ENCODE measurements at regions not wholly inside any gene's neighbourhood (a gene's known extent, or its start where the extent isn't known, plus 50 kb on each side); places are given as distances from the start of the nearest gene placed in this dataset.

GRCh38 chr14:26729851-26730250, 132.0 kb upstream of the NOVA1 start:
- Histone ChIP-seq H3K4me3 (no peak overlapping the region), H3K4me1 (no peaks in the 10 kb centered on the region), H3K27ac (no peak overlapping the region), H3K36me3 (no peaks in the 10 kb centered on the region), H3K9me3 (no peaks in the 10 kb centered on the region), H3K27me3 (no peaks in the 10 kb centered on the region)
- no peak for DNase-seq (ENCODE audit: low spot score)
- TF ChIP-seq, protein P1, sequence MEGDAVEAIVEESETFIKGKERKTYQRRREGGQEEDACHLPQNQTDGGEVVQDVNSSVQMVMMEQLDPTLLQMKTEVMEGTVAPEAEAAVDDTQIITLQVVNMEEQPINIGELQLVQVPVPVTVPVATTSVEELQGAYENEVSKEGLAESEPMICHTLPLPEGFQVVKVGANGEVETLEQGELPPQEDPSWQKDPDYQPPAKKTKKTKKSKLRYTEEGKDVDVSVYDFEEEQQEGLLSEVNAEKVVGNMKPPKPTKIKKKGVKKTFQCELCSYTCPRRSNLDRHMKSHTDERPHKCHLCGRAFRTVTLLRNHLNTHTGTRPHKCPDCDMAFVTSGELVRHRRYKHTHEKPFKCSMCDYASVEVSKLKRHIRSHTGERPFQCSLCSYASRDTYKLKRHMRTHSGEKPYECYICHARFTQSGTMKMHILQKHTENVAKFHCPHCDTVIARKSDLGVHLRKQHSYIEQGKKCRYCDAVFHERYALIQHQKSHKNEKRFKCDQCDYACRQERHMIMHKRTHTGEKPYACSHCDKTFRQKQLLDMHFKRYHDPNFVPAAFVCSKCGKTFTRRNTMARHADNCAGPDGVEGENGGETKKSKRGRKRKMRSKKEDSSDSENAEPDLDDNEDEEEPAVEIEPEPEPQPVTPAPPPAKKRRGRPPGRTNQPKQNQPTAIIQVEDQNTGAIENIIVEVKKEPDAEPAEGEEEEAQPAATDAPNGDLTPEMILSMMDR (IDR thresholded peaks at IDR 0.05) = no peak

GRCh38 chr14:26730929-26731618, 133.2 kb upstream of the NOVA1 start:
- H3K9me3 ChIP-seq = no peaks in the 10 kb centered on the region
- no peaks in the 10 kb centered on the region for H3K36me3 ChIP-seq
- DNase-seq (ENCODE audit: low spot score) = no peak
- H3K4me1 ChIP-seq = no peaks in the 10 kb centered on the region
- H3K4me3 ChIP-seq = no peak overlapping the region
- no peaks in the 10 kb centered on the region for H3K27me3 ChIP-seq
- TF ChIP-seq, protein P1 (IDR thresholded peaks at IDR 0.05) = no peak
- no peak overlapping the region for H3K27ac ChIP-seq

GRCh38 chr14:26735811-26736210, 138.0 kb upstream of the NOVA1 start:
- Histone ChIP-seq H3K4me1 (no peaks in the 10 kb centered on the region), H3K4me3 (no peak overlapping the region), H3K9me3 (no peaks in the 10 kb centered on the region), H3K27me3 (no peaks in the 10 kb centered on the region), H3K36me3 (no peaks in the 10 kb centered on the region), H3K27ac (no peak overlapping the region)
- no peak for DNase-seq (ENCODE audit: low spot score)
- TF ChIP-seq, protein P1 (IDR thresholded peaks at IDR 0.05) = no peak

- Histone ChIP-seq H3K27ac (no peak overlapping the region), H3K4me3 (no peak overlapping the region), H3K27me3 (no peaks in the 10 kb centered on the region), H3K4me1 (no peaks in the 10 kb centered on the region), H3K36me3 (no peaks in the 10 kb centered on the region), H3K9me3 (no peaks in the 10 kb centered on the region)
- no peak for DNase-seq (ENCODE audit: low spot score)
- TF ChIP-seq, protein P1 (IDR thresholded peaks at IDR 0.05) = no peak
Measured at GRCh38 chr14:26738571-26738970, 140.7 kb upstream of the NOVA1 start.

DNA sequence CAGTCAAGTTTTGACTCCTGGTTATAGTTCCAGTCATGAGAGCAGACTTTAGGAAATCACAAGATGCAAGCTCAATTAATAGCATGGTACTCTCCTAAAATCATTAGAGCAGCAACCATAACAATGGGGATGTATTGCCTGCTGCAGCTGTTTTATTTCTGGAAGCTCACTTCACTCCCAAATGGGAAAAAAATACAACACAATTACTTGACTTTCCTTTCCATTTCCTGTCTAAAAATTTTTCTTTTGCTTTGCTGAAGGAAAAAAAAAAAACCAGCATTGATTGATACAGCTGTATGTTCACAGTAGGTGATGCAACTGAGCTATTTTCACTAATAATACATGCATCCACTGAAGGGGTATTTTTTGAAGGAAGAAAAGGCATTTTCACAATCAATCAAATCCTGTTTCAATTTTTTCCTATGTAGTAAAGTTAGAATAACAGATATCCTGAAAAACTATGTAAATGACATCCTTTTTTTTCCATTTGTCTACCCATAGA, 143.9 kb upstream of the NOVA1 start:
- Histone ChIP-seq H3K36me3 (no peaks in the 10 kb centered on the region), H3K9me3 (no peaks in the 10 kb centered on the region), H3K27ac (no peak overlapping the region), H3K27me3 (no peaks in the 10 kb centered on the region), H3K4me3 (no peak overlapping the region), H3K4me1 (no peaks in the 10 kb centered on the region)
- TF ChIP-seq, protein P1 (IDR thresholded peaks at IDR 0.05) = no peak
- no peak for DNase-seq (ENCODE audit: low spot score)

- no peak overlapping the region for H3K4me3 ChIP-seq
- TF ChIP-seq, protein P1 (IDR thresholded peaks at IDR 0.05) = no peak
- no peaks in the 10 kb centered on the region for H3K36me3 ChIP-seq
- H3K9me3 ChIP-seq = no peaks in the 10 kb centered on the region
- no peak for DNase-seq (ENCODE audit: low spot score)
- no peaks in the 10 kb centered on the region for H3K4me1 ChIP-seq
- H3K27ac ChIP-seq = no peak overlapping the region
- no peaks in the 10 kb centered on the region for H3K27me3 ChIP-seq
Measured at GRCh38 chr14:26743284-26743683, 145.5 kb upstream of the NOVA1 start.

Data from right atrium auricular region (tissue), 2 donors.